HG03520 (cell line): ENCODE measurements at regions not wholly inside any gene's neighbourhood (a gene's known extent, or its start where the extent isn't known, plus 50 kb on each side); places are given as distances from the start of the nearest gene placed in this dataset.

Experiments used
- ATAC-seq: cut with Tn5 transposase; IDR thresholded peaks from one replicate; pipeline ENCODE4 v1.9.1; 2021; ENCODE audit warnings: mild to moderate bottlenecking, moderate library complexity; ENCODE audit not compliant: unreplicated experiment

GRCh38 chrX:113770071-113770470, 813.8 kb upstream of the HTR2C start:
- ATAC-seq: no peak

GRCh38 chrX:113759422-113759821, 824.5 kb upstream of the HTR2C start:
- ATAC-seq: no peak

GRCh38 chrX:113747274-113747973, 836.5 kb upstream of the HTR2C start:
- peak; percentile 53 for ATAC-seq

- peak; percentile 49 for ATAC-seq
These were observed 840.8 kb upstream of the HTR2C start for GRCh38 chrX:113743069-113743468.

- no peak for ATAC-seq
These were observed 842.1 kb upstream of the HTR2C start for GRCh38 chrX:113741744-113742143.

GRCh38 chrX:113728937-113729336, 854.9 kb upstream of the HTR2C start:
- no peak for ATAC-seq

GRCh38 chrX:113726898-113727297, 857.0 kb upstream of the HTR2C start:
- ATAC-seq: no peak

GRCh38 chrX:113726466-113726865, 857.4 kb upstream of the HTR2C start:
- no peak for ATAC-seq

GRCh38 chrX:113726009-113726408, 857.9 kb upstream of the HTR2C start:
- no peak for ATAC-seq

- no peak for ATAC-seq
These were observed 859.3 kb upstream of the AMOT start for GRCh38 chrX:113699939-113700338.

GRCh38 chrX:113675278-113675677, 834.6 kb upstream of the AMOT start:
- ATAC-seq: no peak

GRCh38 chrX:113651306-113651705, 810.7 kb upstream of the AMOT start:
- no peak for ATAC-seq

- no peak for ATAC-seq
These were observed 803.8 kb upstream of the AMOT start for GRCh38 chrX:113644426-113644825.

GRCh38 chrX:113634565-113634964, 793.9 kb upstream of the AMOT start:
- no peak for ATAC-seq

- no peak for ATAC-seq
These were observed 788.7 kb upstream of the AMOT start for GRCh38 chrX:113629326-113629725.

- no peak for ATAC-seq
These were observed 753.7 kb upstream of the AMOT start for GRCh38 chrX:113594123-113594841.

GRCh38 chrX:113586281-113586898, 745.8 kb upstream of the AMOT start:
- no peak for ATAC-seq

- no peak for ATAC-seq
These were observed 739.9 kb upstream of the AMOT start for GRCh38 chrX:113580486-113580885.

- ATAC-seq: no peak
These were observed 717.9 kb upstream of the AMOT start for GRCh38 chrX:113558576-113558975.

GRCh38 chrX:113551919-113552318, 711.3 kb upstream of the AMOT start:
- ATAC-seq: no peak

- ATAC-seq: no peak
These were observed 707.8 kb upstream of the AMOT start for GRCh38 chrX:113548308-113549015.
